Adrenal gland (tissue), 5 donors: ENCODE measurements at regions not wholly inside any gene's neighbourhood (a gene's known extent, or its start where the extent isn't known, plus 50 kb on each side); places are given as distances from the start of the nearest gene placed in this dataset.

Experiments
- POLR2A ChIP-seq, 2 donors: fragments of 450-650 bp; IDR thresholded peaks; one replicate each; pipeline ENCODE4 v1.6.1; 2017; ENCODE audit warnings: antibody characterized with exemption in 2 of 2, mild to moderate bottlenecking in 2 of 2, moderate library complexity in 1 of 2
- TF ChIP-seq, protein P1 (sequence below), 6 experiments: fragments of 450-650 bp in 4 of 6; fragments of 200-600 bp in 2 of 6; sonication (generic) in 1 of 6; IDR thresholded peaks; 1 replicate in 5 of 6; 2 replicates in 1 of 6; pipeline versions ENCODE4 v1.5.1 to v1.8.0; 2016 to 2021; ENCODE audit warnings: antibody characterized with exemption in 6 of 6, mild to moderate bottlenecking in 2 of 6, moderate library complexity in 1 of 6
- donor health status: DM: no; HTN: no; CAD: no.

GRCh38 chr3:152139651-152140050, 129.1 kb upstream of the MBNL1 start:
- TF ChIP-seq, protein P1, sequence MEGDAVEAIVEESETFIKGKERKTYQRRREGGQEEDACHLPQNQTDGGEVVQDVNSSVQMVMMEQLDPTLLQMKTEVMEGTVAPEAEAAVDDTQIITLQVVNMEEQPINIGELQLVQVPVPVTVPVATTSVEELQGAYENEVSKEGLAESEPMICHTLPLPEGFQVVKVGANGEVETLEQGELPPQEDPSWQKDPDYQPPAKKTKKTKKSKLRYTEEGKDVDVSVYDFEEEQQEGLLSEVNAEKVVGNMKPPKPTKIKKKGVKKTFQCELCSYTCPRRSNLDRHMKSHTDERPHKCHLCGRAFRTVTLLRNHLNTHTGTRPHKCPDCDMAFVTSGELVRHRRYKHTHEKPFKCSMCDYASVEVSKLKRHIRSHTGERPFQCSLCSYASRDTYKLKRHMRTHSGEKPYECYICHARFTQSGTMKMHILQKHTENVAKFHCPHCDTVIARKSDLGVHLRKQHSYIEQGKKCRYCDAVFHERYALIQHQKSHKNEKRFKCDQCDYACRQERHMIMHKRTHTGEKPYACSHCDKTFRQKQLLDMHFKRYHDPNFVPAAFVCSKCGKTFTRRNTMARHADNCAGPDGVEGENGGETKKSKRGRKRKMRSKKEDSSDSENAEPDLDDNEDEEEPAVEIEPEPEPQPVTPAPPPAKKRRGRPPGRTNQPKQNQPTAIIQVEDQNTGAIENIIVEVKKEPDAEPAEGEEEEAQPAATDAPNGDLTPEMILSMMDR (IDR thresholded peaks at IDR 0.05), result no peak
- TF ChIP-seq POLR2A (IDR thresholded peaks at IDR 0.05), result no peak
